GM21529 (cell line): ENCODE measurements at regions not wholly inside any gene's neighbourhood (a gene's known extent, or its start where the extent isn't known, plus 50 kb on each side); places are given as distances from the start of the nearest gene placed in this dataset.

Experiments
- ATAC-seq: cut with Tn5 transposase; IDR thresholded peaks from one replicate; pipeline ENCODE4 v1.9.1; 2021; ENCODE audit not compliant: unreplicated experiment

DNA sequence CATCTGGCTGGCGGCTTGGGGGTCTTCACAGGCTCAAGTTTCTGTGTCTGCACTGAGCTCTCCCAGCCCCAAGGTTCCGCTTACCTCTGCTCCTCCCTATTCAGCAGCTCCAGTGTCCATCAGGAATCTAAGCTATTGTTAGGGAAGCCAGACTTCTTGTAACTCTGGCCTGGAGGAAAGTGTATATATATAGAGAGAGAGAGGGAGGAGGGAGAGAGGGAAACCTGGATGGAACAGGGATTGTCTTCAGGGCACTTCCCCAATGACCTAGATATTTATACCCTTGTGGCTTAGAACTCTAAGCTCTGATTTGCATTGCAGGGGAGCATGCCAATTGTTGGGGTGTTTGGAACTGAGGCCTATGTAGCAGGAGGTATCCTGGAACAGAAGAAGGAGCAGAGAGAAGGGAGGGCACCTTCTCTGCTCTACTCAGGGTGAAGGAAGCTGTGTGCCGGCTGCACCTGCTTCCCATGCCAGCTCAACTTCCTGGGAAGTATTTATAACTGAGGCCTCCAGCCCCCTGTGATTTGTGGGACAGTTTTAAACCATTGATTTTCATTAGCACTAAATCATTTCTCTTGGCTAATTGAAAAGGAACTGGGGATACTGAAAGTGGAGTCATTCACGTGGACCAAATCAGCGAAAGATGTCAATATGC is 70.9 kb downstream of the NAV1 start:
- ATAC-seq: no peak

DNA sequence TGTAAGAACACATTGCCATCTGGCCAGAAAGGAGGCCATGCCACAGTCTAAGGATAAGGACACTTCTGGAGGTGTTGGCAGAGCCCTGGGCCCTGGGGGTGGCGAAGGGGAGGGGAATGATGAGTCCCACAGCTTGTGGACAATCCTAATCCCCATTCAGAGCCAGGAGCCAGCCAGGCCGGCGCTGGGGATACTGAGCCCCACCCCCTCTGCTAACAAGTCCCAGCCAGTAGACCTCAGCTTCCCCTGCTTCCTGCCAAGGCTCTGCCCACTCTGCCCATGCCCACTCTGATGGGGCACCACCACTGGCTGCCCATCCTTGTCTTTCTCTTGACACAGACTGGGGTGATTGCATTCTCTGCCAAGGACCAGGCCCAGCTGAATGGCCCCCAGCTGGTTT is 71.9 kb downstream of the NAV1 start:
- ATAC-seq: no peak

DNA sequence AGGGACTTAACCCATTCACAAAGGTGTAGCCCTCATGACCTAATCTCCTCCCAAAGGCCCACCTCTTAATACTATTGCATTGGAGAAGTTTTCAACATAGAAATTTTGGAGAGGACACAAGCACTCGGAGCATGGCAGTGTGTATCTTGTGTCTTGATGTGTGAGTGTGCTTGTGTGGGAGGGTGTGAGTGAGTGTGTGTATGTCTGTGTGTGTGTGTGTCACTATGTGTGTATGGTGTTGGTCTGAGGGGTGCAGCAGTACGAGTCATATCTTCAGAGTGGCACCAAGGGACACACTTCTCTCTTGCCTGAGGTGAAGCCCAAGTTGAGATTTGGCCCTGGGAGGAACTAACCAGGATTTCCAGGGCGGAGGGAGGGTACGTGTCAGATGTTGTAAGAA is 73.7 kb downstream of the NAV1 start:
- ATAC-seq: no peak

DNA sequence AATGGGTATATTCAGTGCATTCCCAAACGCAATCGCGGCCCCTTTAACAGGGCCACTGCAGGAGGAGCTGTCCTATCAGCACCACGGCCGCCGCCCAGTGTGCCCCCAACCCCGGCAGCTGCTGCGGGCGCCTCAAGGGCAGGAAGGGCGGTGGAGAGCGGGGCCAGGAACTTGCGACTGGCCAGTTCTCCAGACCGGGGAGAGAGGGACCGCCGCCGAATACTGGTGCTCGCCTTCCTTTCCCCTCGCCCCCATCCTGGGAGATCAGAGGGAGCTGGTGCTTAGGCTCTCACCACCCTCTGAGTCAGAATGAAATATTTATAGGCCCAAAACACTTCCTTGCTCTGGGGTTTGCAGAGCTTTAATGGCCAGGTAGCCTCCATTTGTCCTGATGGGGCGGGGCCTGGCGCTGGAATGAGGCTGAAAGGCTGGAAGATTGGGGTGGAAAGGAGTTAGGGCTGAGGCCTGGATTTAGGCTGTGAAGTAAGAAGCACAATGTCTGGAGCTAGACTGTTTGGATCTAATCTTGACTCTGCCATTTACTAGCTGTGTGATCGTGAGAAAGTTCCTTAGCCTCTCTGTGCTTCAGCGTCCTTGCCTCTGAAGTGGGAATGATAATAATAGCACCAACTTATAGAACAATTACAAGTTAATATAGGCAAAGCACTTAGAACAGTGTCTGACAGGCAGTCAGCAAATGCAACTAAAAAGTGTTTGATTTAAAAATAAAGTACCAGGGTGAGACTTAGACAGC is 75.5 kb downstream of the NAV1 start:
- no peak for ATAC-seq

DNA sequence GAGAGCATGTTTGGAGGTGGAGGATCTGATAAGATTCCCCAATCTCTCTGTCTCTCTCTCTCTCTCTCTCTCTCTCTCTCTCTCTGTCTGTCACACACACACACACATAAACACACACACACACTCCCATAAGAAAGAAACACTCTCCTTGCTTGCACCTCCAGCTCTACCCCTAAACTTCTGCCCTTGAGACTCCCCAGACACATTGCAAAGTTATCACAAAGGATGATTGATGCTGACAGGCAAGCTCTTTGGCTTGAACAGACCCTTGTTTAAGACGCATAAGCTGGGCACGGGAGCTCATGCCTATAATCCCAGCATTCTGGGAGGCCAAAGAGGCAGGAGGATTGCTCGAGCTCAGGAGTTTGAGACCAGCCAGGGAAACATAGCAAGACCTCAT is 78.2 kb downstream of the NAV1 start:
- ATAC-seq: no peak

DNA sequence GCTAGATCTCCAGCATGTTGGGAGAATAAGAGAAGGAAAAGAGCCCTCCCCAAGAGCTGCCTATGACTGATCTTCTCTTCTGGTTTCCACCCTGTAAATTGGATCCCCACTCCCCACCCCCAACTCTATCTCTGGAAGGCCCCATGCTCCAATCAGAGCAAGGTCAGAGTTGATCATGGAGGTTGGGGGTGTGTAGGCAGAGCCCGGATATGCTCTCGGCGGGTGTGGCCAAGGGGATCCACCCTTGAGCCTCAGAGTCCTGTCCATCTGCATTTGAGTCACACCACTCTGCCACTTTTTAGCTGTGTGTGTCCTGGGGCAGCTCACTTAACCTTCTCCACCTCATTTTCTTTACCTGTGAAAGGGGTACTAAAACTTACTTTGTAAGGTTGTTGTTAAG is 79.5 kb downstream of the NAV1 start:
- ATAC-seq: no peak

DNA sequence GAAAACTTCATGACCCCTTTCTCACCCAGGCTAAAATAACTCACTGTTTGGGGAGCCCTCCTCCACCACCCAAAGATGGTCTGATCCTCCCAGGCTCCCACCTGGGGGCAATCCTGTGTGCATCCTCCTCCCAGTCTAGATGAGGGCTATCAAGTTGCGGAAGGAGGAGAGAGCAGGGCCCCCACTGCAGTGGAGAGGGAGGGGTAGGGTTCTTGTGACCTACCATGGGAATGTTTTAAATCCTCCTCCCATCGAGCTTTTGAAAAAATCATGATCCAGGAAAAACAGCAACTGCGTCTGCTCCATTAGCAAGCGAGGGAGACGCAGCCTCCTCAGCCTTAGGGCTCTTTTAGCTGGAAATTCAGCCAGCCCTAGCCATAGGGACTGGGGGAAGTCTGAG is 80.0 kb downstream of the NAV1 start:
- ATAC-seq: no peak

DNA sequence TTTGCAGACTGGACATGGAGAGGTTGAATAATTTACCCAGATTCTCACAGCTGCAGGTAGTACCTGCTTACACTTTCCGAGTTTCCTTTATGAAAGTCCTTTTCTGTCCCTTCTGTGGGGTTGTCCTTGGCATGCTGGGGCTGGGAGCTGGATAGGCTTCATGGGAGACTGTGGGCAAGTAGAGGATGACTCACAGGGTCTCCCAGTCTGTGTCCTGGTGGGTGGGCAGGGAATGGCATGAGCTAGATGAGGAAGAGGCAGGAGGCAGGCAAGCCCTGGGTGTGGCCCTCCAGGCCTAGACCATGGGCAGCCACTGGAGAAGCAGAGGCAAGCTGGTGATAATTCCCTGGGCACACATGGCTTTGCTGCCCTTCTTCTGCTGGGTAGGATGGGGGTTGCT is 80.6 kb downstream of the NAV1 start:
- no peak for ATAC-seq

DNA sequence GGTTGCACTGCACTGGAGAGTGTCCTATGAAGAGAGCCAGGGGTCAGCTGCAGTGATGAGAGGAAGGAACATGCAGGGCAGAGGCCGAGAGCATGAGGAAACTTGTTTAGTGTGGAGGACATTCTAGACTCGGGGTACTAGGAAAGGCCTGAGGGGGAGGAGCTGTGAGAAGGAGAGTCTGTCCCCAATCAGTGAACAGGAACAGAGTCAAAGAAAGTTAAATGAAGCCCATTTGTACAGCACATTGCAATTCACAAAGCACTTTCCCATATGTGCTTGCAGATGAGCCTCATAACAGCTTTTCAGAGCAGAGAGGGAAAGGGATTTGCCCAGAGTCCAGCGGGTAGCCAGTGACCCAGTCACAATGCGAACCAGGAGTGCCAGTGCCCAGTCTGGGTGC is 83.4 kb downstream of the NAV1 start:
- ATAC-seq: no peak

DNA sequence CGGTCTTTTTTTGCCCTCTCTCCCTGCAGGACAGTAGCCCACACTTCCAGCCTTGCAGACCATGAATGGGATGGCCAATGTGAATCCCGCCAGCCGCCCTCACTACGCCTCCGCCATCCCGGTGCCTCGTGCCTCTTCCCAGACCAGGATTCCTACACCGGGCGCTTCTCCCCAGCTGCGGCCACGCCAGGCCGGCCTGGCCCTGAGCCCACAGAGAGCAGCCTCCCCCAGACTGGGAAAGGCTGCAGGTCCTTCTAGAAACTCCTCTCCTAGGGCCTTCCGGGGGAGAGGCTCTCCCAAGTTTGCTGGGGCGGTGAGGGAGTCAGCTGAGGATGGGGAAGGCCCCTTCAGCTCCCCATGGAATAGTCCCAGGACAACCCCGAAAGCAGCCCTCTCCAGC is 83.9 kb downstream of the NAV1 start:
- ATAC-seq: no peak

DNA sequence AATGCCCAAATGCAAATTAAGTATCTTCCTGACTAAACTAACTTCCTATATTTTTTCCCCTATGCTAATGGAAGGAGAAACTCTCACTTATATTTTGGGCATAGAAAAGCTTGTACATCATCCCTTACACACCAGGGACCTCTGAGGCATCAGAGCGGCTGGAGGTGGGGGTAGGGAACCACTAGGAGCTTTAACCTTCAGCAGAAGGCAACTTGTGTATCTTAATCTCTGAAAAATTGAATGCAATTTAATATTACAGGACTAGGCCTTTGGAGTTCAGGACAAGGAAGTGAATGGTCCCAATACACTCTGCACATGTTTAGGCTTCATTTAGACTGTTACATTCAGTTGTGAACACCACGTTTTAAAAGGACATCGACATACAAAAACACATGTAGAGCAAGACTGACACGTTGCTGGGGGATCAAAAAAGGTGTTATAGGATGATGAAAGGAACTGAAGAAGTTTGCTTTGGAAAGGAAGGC is 85.9 kb downstream of the NAV1 start:
- no peak for ATAC-seq

DNA sequence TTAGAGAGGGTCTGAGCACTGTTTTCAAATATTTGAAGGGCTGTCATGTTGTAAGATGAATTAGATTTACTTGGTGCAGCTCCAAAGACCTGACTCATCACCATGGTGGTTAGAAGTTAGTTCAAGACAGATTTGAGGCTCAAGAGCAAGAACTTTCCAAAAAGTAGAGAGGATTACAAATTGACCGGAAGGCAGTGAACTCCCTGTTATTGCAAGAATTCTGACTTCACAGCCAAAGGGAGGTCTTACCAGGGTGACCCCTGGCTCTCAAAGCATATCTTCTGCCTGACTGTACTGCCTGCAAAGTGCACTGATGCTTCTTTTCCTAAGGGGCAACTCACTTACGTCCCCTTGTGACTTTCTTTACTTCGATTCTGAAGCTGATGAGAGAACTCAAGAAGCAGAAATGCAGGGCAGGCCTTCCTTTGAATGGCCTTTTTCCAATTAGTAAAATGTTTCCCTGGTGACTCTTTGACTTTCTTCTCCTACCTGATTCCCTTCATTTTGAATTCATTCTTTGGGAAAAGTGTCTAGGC is 86.4 kb downstream of the NAV1 start:
- ATAC-seq: no peak

DNA sequence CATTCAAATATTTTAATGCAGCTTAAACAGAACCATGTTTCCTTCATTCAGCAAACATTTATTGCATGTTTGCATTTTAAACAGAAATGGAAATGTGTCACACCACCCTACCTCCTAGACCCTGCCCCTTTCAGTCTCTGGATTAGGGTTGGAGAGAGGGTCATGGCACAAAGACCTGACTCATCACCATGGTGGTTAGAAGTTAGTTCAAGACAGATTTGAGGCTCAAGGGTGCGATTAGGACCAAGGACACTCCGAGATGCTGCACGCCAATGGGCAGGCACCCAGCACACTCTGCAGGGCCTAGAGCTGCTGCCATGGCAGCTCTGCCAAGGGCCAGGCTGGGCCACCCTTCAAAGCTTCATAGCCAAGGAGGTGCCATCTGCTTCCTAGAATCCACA is 86.9 kb downstream of the NAV1 start:
- no peak for ATAC-seq

DNA sequence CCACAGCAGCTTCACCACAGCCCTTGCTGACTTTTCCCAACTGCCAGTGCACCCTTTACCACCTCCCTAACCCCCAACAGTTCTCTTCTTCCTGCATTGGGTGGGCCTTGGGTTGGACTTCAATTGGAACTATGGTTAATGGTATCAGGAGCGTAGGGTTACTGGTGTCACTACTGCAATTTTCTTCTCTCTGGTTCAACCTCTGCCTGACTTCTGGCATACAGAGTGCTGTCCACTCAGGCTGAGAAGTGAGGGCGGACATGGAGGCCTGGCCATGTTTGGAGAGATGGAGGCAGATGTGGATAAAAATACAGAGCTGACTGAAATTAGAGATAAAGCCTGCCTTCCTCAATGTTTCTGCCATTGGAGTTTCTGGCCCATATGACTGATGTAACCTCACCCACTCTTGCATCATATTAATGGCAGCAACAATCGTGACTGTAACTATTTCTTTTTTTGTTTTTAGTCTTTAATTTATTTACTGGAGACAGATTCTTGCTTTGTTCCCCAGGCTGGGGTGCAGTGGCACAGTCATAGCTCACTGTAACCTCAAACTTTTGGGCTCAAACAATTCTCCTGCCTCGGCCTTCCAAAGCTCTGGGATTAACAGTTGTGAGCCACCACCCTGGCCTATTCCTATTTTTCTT is 87.8 kb downstream of the NAV1 start:
- no peak for ATAC-seq

DNA sequence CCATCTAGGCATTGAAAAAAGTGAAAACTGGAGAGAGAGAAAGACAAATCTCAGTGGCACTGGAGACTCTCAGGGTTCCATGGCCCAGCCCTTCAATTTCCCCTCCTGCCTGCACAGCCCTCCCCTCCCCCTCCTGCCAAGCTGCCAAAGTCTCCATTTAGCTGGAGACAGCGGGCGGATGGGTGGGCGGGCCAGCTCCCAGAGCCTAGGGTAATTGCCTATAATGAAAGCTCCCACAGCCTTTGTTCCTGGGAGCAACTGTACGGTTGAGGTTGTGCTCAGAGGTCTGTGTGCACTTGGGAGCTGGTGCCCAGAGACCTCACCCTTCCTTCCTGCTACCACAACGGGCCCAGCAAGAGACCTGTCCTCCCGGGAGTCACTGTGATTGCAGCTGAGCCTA is 89.6 kb downstream of the NAV1 start:
- no peak for ATAC-seq

DNA sequence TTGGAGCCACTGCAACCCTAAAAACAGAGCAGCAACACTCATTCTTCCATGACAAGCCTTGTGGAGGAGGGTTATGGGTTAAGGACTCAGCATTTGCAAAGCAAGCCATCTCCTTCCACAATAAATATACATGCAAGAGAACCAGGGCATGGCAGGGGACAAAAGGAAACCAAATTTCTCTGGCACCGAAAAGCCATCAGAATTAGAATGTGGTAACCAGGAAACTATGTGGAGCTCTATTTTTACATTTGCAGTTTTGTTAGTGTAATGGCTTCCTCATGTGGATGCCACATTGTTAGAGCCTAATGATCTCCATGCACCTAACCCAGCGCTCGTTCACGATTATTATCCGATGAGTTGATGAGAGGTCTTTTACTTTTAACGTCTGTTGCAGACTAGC is 91.7 kb downstream of the NAV1 start:
- ATAC-seq: no peak

DNA sequence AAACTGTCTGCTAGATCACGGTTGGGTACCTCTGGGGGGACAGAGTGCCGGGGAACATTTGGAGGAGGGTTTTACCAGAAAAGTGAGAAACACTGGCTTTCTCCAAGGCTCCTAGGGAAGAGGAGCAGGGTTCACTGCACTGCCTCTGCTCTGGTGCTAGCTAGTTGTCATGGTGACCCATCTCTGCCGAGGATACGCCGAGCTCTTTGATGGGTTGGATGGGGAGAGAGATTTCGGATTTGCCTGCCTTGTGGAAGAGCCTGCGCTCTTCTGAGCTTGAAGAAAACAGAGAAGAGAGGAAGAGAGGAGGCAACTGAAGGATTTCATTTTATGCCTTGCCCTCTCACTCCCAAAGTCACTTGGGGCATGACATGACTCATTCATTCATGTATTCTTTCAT is 92.1 kb downstream of the NAV1 start:
- no peak for ATAC-seq

DNA sequence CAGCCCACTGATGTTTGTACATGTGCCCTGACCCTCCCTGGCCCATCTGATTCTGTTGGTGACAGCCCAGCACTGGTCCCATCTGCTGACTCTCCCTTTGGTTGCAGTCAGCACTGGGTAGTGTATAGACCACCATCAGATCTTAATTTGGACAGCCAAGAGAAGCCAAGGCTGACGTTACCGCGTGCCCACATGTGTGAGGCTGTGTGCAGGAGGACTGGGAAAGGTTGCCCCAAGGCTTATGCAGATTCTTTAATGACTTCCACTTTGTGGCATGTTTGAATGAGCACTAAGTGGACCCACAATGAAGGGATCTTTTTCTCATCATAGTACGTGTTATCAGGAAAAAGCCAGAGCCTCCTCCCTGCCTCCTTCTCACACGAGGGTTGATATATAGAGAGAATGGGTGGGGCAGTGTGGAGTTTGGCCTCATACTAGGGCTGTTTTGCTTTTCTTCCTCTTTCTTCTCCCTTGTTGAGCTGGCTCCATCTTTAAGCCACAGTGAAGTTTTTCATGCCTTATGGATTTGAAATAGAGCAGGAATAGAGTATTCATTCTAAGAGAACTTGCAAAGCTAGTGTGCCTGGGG is 93.5 kb downstream of the NAV1 start:
- no peak for ATAC-seq

DNA sequence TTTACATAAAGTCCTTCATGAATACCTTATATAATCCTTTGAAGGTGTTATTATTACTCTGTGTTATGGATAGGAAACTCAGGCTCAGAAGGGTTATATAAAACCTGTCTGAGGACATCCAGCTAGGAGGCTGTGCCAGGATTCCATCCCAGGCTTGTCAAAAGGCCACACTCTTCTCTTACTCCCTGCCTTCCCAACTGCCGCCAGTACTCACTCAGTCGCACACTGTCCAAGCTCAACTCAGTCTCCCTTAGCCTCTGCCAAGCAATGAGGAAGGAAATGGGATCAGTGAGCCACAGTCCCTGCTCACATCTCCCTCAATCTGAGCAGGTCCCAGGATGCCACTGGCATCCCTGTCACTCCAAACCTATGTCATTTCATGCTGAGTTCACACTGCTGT is 94.4 kb downstream of the NAV1 start:
- no peak for ATAC-seq

DNA sequence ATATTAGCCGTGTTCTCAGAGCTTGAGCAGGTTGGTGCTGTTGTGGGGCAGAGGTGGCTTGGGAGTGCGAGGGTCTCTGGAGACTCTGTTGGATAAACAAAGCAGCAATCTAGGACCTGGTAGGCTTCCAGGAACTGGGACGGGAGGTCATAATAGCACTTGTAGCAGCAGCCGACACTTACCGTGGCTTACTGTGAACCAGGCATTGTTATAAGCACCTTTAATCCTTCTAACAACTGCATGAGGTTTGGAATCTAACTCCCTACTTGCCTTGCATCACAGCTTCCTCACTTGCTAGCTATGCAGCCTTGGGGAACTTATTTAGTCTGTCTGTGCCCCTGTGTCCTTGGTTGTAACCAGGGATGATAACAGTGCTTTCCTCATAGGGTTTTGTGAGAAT is 94.9 kb downstream of the NAV1 start:
- ATAC-seq: no peak

DNA sequence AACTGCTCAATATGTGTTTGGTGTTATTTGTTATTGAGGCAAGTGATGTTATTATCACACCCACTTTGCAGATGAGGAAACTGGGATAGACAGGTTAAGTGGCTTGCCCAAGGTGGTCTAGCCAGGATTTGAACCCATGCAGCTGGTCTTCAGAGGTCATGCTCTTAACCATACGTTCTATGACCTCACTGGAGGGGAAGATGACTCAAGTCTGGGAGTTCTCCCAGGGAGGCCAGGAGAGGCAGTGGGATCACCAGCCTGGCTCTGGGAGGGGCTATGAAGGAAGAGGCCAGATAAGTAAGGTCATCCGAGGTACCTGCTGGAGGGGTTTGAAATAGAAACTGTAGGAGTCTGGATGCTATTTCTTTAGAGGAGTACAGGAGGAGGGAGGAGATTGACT is 95.3 kb downstream of the NAV1 start:
- no peak for ATAC-seq

DNA sequence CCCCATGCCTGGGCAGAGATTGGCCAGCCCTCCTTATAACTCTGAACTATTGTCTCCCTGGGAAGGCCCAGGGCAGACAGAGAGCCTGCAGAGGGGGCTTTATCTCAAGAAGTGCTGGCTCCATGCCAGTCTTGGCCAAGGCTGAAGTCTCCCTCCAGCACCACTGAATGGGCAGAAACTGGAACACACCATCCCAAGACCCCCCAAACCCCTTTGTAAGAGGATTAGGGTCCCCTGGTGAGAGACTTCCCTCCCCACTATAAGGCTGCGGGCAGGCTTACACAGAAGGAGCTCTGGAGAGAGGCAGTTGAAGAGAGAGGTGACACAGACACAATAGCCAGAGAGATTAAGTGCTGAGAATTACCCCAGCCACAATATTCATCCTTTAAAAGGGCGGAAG is 97.2 kb downstream of the NAV1 start:
- ATAC-seq: no peak
